ENCODE measurements at regions not wholly inside any gene's neighbourhood (a gene's known extent, or its start where the extent isn't known, plus 50 kb on each side); places are given as distances from the start of the nearest gene placed in this dataset.

GRCh38 chr12:4212845-4213244 is 60.7 kb upstream of the CCND2 start:
- TF ChIP-seq CTCF (IDR thresholded peaks at IDR 0.05; ENCODE audit: insufficient read depth, low read length, poor library complexity, severe bottlenecking) (no peak), EZH2phosphoT487 (conservative IDR thresholded peaks at IDR 0.05; ENCODE audit: low read length) (no peak)

Data from SU-DHL-6 (cell line).